ENCODE measurements at regions not wholly inside any gene's neighbourhood (a gene's known extent, or its start where the extent isn't known, plus 50 kb on each side); places are given as distances from the start of the nearest gene placed in this dataset.

GRCh38 chr3:191135175-191135574, 63.9 kb upstream of the OSTN start (continued):
- no peak for TF ChIP-seq ZNF462 (CRISPR knock-in tag; IDR thresholded peaks at IDR 0.05)

GRCh38 chr3:191133359-191133758, 65.7 kb upstream of the OSTN start:
- Mint-ChIP-seq H3K27me3 (ENCODE audit: insufficient read depth, low read depth, poor library complexity) (no peaks in the 10 kb centered on the region), H3K27ac (no peak overlapping the region), H3K4me3 (no peak overlapping the region), H3K4me1 (no peaks in the 10 kb centered on the region), H3K9me3 (no peaks in the 10 kb centered on the region), H3K36me3 (ENCODE audit: low read depth) (no peaks in the 10 kb centered on the region; the same call in 2 of the 3 replicates)
- Histone ChIP-seq H3K27me3 (ENCODE audit: insufficient read depth) (no peaks in the 10 kb centered on the region), H3K4me1 (ENCODE audit: insufficient read depth) (no peaks in the 10 kb centered on the region), H3K4me2 (no peak overlapping the region), H3F3A (replicated peaks; ENCODE audit: low read depth) (no peaks in the 10 kb centered on the region), H3K27ac (ENCODE audit: low read depth) (no peak overlapping the region), H3K4me3 (no peak overlapping the region), H2AFZ (no peak overlapping the region), H3K36me3 (ENCODE audit: insufficient read depth) (no peaks in the 10 kb centered on the region), H3K79me2 (replicated peaks; ENCODE audit: insufficient read depth) (no peaks in the 10 kb centered on the region), H3K9me2 (ENCODE audit: insufficient read depth) (no peaks in the 10 kb centered on the region), H4K20me1 (replicated peaks; ENCODE audit: insufficient read depth) (no peaks in the 10 kb centered on the region)
- DNase-seq (ENCODE audit: low spot score) = no peak
- no peak for TF ChIP-seq ZNF114 (CRISPR knock-in tag; IDR thresholded peaks at IDR 0.05)
- no peak for TF ChIP-seq NANOG (IDR thresholded peaks at IDR 0.05; ENCODE audit: borderline replicate concordance)
- no peak for TF ChIP-seq CTCF (conservative IDR thresholded peaks at IDR 0.05; ENCODE audit: low read depth in 2 of 2)
- ATAC-seq = no peak

Measured in GM23338 (cell line).